SH-SY5Y (cell line): ENCODE measurements at regions not wholly inside any gene's neighbourhood (a gene's known extent, or its start where the extent isn't known, plus 50 kb on each side); places are given as distances from the start of the nearest gene placed in this dataset.

ENCODE experiments used
- GATA2 ChIP-seq: IDR thresholded peaks from 2 replicates; pipeline ENCODE4 v1.6.1; 2011; ENCODE audit warnings: mild to moderate bottlenecking, low read depth, low read length
- GATA3 ChIP-seq: IDR thresholded peaks from 2 replicates; pipeline ENCODE4 v1.6.1; 2011; ENCODE audit warnings: low read depth, mild to moderate bottlenecking, low read length, moderate library complexity

GRCh38 chr9:29332789-29333188 lies 1759.5 kb upstream of the C9orf72 start:
- TF ChIP-seq GATA3 (no peak), GATA2 (no peak)
